ENCODE measurements at regions not wholly inside any gene's neighbourhood (a gene's known extent, or its start where the extent isn't known, plus 50 kb on each side); places are given as distances from the start of the nearest gene placed in this dataset.
A peak's percentile ranks its signal among the peaks of the same experiment; 100 is the strongest.

- H3K27ac ChIP-seq = peak overlapping the region; percentile 69
- TF ChIP-seq ZFX (IDR thresholded peaks at IDR 0.05; ENCODE audit: borderline replicate concordance) = no peak
- TF ChIP-seq CTCF (IDR thresholded peaks at IDR 0.05) = no peak
These were observed 487.2 kb downstream of the ANKRD7 start for GRCh38 chr7:118711688-118712087.

GRCh38 chr7:118713039-118713438 lies 488.5 kb downstream of the ANKRD7 start:
- TF ChIP-seq CTCF (IDR thresholded peaks at IDR 0.05) (no peak), ZFX (IDR thresholded peaks at IDR 0.05; ENCODE audit: borderline replicate concordance) (no peak)
- peak overlapping the region; percentile 69 for H3K27ac ChIP-seq

GRCh38 chr7:118720632-118721031 lies 496.1 kb downstream of the ANKRD7 start:
- no peak overlapping the region for H3K27ac ChIP-seq
- no peak for TF ChIP-seq ZFX (IDR thresholded peaks at IDR 0.05; ENCODE audit: borderline replicate concordance)
- no peak for TF ChIP-seq CTCF (IDR thresholded peaks at IDR 0.05)

GRCh38 chr7:118731854-118732253 lies 507.4 kb downstream of the ANKRD7 start:
- no peak overlapping the region for H3K27ac ChIP-seq
- TF ChIP-seq ZFX (IDR thresholded peaks at IDR 0.05; ENCODE audit: borderline replicate concordance) = no peak
- TF ChIP-seq CTCF (IDR thresholded peaks at IDR 0.05) = peak; percentile 43

GRCh38 chr7:118734541-118734940 lies 510.0 kb downstream of the ANKRD7 start:
- no peak overlapping the region for H3K27ac ChIP-seq
- TF ChIP-seq CTCF (IDR thresholded peaks at IDR 0.05) (no peak), ZFX (IDR thresholded peaks at IDR 0.05; ENCODE audit: borderline replicate concordance) (no peak)

- no peak for TF ChIP-seq ZFX (IDR thresholded peaks at IDR 0.05; ENCODE audit: borderline replicate concordance)
- TF ChIP-seq CTCF (IDR thresholded peaks at IDR 0.05) = no peak
- H3K27ac ChIP-seq = no peak overlapping the region
These were observed 510.9 kb downstream of the ANKRD7 start for GRCh38 chr7:118735441-118735840.

GRCh38 chr7:118737935-118738334 lies 513.4 kb downstream of the ANKRD7 start:
- H3K27ac ChIP-seq = no peak overlapping the region
- TF ChIP-seq ZFX (IDR thresholded peaks at IDR 0.05; ENCODE audit: borderline replicate concordance) (no peak), CTCF (IDR thresholded peaks at IDR 0.05) (no peak)

Measured in 22Rv1 (cell line).